ENCODE measurements at regions not wholly inside any gene's neighbourhood (a gene's known extent, or its start where the extent isn't known, plus 50 kb on each side); places are given as distances from the start of the nearest gene placed in this dataset.

GRCh38 chr6:140548366-140548765, 1173.9 kb upstream of the CITED2 start:
- TF ChIP-seq CTCF (IDR thresholded peaks at IDR 0.05) (no peak), ZFX (IDR thresholded peaks at IDR 0.05; ENCODE audit: borderline replicate concordance) (no peak)
- H3K27ac ChIP-seq, result no peak overlapping the region

GRCh38 chr6:140546640-140547039, 1172.2 kb upstream of the CITED2 start:
- no peak for TF ChIP-seq ZFX (IDR thresholded peaks at IDR 0.05; ENCODE audit: borderline replicate concordance)
- TF ChIP-seq CTCF (IDR thresholded peaks at IDR 0.05), result no peak
- no peak overlapping the region for H3K27ac ChIP-seq

GRCh38 chr6:140544431-140544830, 1170.0 kb upstream of the CITED2 start:
- TF ChIP-seq CTCF (IDR thresholded peaks at IDR 0.05) (no peak), ZFX (IDR thresholded peaks at IDR 0.05; ENCODE audit: borderline replicate concordance) (no peak)
- H3K27ac ChIP-seq, result no peak overlapping the region

GRCh38 chr6:140542863-140543262, 1168.4 kb upstream of the CITED2 start:
- TF ChIP-seq CTCF (IDR thresholded peaks at IDR 0.05), result no peak
- TF ChIP-seq ZFX (IDR thresholded peaks at IDR 0.05; ENCODE audit: borderline replicate concordance), result no peak
- no peak overlapping the region for H3K27ac ChIP-seq

- TF ChIP-seq CTCF (IDR thresholded peaks at IDR 0.05) (no peak), ZFX (IDR thresholded peaks at IDR 0.05; ENCODE audit: borderline replicate concordance) (no peak)
- no peak overlapping the region for H3K27ac ChIP-seq
Observed at GRCh38 chr6:140541288-140541687, 1166.8 kb upstream of the CITED2 start.

GRCh38 chr6:140540743-140541142, 1166.3 kb upstream of the CITED2 start:
- TF ChIP-seq ZFX (IDR thresholded peaks at IDR 0.05; ENCODE audit: borderline replicate concordance) (no peak), CTCF (IDR thresholded peaks at IDR 0.05) (no peak)
- H3K27ac ChIP-seq, result no peak overlapping the region

- no peak overlapping the region for H3K27ac ChIP-seq
- TF ChIP-seq ZFX (IDR thresholded peaks at IDR 0.05; ENCODE audit: borderline replicate concordance) (no peak), CTCF (IDR thresholded peaks at IDR 0.05) (no peak)
Observed at GRCh38 chr6:140538926-140539325, 1164.5 kb upstream of the CITED2 start.
